ENCODE measurements at regions not wholly inside any gene's neighbourhood (a gene's known extent, or its start where the extent isn't known, plus 50 kb on each side); places are given as distances from the start of the nearest gene placed in this dataset.

DNA sequence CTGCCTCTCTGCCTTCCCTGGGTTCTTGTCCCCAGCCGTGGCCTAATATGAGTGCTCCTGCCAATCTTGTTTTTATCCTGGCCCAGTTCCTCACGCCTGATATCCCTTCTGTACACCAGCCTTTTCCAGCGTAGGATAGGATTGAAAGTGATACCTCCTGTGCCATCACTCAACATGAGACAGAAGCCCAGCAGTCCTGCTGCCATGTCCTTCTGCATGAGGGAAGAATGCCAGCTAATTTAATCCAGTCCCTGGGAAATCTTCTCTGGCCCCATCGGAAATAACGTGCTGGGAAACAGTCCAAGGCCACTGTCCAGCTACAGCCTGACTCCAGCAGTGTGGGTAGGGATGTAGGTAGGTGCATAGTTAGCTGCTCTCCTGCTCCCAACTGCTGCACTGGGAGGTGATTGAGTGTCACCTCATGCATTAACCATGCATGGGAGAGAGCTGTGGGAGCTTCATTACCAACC, 92.0 kb upstream of the TPM1 start:
- no peak for DNase-seq (ENCODE audit: low read depth)

DNA sequence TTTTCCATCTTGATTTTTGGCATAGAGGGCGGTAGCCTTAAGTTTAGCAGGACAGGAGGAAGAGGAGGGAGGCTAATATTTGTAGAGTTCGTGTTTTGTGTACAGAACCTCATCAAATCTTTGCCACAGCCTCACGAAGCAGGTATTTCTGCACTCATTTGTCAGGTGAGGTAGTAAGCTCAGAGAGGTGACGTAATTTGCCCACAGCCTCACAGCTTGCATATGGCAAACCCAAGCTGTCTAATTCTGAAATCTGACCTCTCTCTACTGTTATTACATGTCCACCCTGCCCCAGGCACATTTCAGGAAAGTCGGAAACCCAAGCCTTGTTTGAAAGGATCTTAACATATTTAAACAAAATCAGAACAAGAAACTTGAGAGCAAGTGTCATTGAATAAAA, 91.1 kb upstream of the TPM1 start:
- DNase-seq (ENCODE audit: low read depth) = no peak

DNA sequence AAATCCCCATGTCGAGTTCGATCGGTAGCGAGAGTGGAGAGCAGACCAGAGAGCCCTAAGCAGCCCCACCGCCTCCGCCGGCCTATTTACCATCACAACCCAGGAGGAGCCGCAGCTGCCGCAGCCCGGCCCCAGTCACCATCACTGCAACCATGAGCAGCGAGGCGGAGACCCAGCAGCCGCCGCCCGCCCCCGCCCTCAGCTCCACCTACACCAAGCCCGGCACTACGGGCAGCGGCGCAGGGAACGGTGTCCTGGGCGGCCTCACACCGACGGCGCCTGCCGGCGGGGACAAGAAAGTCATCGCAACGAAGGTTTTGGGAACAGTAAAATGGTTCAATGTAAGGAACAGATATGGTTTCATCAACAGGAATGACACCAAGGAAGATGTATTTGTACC, 89.5 kb upstream of the TPM1 start:
- no peak for DNase-seq (ENCODE audit: low read depth)

DNA sequence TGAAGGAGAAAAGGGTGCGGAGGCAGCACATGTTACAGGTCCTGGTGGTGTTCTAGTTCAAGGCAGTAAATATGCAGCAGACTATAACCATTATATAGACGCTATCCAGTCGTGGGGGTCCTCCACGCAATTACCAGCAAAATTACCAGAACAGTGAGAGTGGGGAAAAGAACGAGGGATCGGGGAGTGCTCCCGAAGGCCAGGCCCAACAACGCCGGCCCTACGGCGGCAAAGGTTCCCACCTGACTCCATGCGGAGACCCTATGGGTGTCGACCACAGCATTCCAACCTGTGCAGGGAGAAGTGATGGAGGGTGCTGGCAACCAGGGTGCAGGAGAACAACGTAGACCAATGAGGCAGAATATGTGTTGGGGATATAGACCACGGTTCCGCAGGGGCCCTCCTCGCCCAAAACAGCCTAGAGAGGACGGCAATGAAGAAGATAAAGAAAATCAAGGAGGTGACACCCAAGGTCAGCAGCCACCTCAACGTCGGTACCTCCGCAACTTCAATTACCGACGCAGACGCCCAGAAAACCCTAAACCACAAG, 89.0 kb upstream of the TPM1 start:
- DNase-seq (ENCODE audit: low read depth) = no peak

DNA sequence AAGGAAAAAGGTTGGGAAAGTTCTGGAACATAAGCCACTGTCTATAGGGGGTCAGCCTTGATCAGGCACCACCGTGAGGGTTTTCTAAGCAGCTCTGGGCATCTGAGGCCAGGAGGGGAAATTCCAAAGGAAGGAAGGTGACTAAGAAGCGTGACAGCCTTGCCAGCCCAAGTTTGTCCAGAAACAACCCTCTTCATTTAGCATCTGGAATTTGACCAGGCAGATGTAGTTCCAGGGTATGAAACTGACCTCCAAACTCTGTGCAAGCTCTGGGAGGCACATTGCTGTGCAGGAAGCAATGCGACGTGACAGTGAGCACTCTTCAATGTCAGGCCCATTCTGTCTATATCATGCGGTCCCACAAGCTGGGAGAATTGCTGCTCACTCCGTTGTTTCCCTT, 85.4 kb upstream of the TPM1 start:
- no peak for DNase-seq (ENCODE audit: low read depth)

DNA sequence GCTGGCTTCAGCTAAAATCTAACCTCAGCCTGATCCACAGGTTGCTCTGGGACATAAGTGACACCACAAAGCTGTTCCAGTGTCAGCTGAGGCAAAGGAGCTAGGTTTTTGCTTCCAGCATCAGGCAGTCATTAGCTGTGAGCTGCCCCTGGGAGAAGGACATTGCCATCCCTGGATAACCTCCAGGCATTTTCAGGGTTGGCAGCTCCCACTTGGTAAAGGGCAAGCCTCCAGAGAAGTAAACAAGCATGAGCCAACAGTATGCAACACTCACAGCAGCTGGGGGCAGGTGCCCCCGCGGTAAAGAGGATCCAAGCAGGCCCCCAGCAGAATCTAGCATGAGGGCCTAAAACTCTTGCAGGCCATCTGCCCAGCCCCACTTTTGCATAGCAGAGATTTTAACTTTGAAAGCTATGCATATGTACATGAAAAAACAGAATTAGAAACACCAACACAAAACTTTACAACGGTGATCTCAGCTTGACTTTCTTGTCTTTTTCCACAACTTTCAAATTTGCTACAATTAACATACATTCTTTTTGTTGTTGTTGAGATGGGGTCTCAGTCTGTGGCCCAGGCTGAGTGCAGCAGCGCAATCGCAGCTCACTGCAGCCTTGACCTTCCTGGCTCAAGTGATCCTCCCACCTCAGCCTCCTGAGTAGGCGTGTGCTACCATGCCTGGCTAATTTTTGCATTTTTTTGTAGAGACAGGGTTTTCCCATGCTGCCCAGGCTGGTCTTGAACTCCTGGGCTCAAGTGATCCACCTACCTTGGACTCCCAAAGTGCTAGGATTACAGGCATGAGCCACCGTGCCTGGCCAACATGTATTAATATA, 83.8 kb upstream of the TPM1 start:
- DNase-seq (ENCODE audit: low read depth) = no peak

DNA sequence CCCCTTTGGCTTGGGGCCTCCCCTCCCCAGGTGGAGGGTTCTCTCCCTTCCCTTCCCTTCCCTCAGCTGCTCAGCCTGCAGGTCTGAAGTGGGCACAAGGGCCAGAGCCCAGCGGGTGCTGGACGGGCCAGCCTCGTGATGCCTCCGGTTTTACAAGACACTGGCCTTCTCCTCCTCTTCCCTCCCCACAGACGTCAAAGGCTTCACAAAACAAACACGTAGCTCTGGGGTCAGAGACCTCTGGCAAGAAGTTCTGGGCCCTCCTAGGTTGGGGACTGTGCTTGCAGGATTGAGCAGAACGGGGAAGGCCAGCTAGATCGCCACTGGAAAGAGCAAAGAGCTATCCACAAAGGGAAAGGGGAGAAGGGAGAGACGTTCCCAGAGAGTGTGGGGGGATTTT, 81.4 kb upstream of the TPM1 start:
- DNase-seq (ENCODE audit: low read depth) = no peak

DNA sequence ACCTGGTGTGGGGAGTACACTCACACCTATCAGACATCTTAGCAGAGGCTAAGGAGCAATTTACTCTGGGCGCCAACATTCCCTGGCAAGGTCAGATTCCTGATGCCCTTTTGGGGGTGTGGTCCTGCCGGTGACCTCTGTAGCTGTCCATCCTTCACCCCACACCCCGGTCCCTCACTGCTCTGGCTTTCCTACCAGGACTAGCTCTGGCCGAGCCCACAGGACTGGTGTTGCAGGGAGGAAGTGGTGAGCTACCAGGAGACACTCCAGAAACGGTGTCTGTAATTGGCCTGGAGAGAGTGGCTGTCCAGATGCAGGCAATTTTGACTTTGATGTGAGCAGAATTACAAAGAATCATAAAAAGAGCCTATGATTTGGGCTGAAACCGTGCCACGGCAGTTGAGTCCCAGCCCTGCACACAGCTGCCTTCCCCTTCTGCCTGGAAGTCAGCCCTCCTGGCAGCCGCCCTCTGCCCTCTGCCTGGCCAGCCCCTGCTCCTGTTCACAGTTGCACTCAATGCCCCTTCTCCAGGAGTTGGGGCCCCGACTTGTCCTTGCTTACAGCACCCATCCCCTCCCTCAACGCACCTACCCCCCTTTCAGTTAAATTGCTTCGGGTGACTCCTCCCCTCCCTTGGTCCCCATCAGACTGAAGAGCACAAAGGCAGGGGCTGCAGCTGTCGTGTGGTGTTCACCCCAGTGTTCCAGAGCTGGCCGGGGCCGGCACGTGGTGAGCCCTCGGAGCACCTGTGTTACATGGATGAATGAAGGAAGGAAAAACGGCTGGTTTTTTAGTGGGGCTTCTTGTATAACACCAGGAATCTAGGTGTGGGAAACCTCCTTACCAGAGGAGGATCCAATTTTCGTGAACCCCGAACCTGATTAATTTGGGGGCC, 80.2 kb upstream of the TPM1 start:
- no peak for DNase-seq (ENCODE audit: low read depth)

DNA sequence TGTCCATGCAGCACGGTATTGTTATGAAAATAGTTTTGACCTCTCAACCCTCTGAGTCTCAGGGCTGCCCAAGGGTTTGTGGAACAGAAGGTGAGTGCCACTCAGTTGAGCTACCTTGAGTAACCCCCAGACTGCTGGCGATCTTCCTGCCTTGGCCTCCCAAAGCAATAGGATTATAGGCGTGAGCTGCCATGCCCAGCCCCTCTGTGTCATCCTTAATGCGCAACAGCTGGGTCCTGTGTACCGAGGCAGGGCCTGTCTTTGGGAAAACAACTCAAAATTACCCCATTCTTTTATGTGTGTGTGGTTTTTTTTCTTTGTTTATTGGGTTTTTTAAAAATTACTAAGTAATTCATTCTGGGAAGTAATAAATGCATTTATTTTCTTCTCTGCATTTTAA, 78.3 kb upstream of the TPM1 start:
- DNase-seq (ENCODE audit: low read depth) = no peak

DNA sequence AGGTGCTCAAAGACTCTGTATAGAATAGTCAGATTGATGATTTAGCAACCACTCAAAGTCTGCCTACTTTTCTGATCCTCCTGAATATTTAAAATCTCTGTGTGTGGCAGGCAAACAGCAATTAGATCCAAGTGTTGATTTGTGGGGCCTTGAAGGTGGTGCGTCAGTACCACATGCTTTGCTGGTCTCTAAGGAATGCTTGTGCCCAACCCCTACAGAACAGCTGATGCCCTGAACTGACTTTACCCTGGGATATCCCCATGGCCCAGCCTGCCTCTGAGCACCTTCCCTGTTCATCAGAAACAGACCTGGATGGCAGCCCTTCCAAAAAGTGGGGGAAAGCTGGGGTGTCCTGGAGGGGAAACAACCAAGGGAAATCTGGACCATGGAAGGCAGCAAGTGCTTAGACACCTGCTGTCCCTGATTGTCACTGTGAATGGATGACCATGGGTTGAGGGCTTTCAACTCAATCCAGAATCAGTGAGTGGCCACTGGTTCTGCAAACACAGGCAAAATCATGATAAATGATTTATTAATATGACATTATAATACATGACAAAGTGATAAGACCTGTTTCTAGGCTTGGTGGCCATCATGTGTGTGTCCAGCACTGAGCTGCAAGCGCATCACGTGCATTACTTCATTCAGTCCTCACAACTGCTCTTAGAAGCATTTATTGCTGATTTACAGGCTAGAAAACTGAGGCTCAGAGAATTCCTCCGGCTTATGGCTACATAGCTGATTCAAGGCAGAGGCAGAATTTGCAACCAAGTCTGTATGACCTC, 76.1 kb upstream of the TPM1 start:
- no peak for DNase-seq (ENCODE audit: low read depth)

DNA sequence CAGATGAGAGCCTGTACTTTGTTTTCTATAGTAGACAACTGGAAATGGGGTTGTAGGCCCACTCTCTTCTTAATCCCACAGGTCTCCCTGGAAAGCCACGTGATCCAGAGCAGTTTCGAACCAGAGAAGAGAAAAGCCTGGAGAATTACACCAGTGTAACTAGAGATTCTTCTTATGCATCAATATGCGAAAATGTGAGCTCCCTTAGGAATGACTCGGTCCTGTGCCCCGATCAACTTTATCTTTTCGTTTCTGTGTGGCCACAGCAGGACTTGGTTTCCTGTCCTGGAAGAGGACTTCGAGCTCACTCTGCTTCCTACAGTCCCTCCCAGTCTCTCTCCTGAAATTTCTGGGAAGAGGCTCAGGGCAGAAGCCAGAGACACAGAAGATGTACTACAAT, 73.8 kb upstream of the TPM1 start:
- no peak for DNase-seq (ENCODE audit: low read depth)

DNA sequence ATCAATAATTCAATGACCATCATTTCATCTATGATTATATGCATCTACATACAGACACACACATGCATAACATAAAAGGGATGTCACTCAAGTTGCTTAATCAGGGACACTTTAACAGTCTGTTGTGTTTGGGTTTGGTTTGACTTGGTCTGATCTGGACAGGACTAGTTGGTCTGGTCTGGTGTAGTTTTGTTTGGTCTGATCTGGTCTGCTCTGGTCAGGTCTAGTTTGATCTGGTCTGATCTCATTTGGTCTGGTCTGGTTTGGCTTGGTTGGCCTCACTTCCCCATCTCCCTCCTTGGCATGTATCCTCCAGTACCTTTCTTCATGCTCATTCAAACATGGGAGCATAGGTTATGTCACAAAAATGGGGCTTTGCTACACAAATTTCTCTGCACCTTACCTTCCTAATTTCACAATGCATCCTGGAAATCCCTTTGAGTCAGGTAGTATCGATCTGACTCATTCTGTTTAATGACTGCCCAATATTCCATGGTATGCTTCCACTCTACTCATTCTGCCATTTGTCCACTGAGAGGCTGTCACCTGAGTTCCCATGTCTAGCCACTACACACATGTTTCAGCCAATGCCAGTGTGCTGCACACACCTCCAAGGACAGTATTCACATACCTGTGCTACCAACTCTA, 73.0 kb upstream of the TPM1 start:
- DNase-seq (ENCODE audit: low read depth) = no peak

DNA sequence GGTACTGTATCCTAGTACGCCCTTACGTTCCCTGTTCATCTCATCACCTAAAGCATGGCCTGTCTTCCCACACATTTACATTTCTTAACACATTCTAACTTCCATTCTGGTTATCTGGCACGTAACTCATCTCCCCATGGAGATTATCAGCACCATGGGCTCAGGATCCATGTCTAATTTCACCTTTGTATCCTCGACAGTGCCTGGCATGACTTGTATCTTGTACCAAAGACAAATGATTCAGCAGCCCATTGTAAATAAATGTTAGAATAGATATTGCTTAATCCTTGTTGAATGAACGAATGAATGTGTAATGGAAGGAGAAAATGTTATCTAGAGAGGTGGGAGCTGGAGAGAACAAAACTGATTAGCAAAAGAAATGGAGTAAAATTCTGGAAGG, 69.7 kb upstream of the TPM1 start:
- DNase-seq (ENCODE audit: low read depth) = no peak

DNA sequence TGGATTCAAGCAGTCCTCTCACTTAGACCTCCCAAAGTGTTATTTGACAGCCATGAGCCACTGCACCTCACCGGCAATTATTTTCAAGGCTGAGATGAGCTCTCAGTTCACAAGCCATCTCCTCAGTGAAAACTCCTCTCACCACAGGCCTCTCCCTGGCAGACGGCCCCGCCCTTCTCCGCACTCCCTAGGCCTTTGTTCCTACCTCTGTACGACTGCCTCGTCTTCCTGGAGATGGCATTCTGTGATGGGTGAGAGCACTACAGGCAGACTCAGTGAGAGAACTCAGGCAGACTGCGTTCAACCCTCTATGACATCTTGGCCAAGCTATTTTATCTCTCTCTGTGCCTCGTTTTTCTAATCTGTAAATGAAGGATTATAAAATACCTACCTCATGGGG, 67.0 kb upstream of the TPM1 start:
- DNase-seq (ENCODE audit: low read depth) = no peak

DNA sequence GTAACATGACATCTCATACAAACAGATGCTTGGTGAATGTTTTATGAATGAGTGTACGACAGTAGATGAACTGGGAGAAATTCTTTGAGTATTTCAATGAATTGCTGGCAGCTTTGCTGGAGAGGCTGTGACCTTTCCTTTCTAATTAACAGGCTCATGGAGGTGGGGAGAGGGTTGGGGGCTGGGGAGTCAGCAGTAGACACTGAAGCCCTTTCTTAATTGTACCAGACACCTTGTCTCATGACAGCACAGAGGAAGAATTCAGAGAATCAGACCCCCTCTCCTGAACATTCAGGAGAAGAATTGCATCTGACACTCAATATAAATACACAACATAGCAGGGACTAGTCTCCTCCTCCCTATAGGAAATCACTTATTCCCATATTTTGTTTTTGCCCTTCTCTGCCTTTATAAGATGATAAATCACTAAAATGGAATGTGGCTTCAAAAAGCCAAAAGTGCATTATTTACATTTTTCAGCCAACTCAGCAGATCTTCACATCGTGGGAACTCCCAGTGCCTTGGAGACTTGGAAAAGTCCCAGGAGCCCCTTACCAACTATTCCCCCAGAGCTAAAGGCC, 66.2 kb upstream of the TPM1 start:
- DNase-seq (ENCODE audit: low read depth) = no peak

DNA sequence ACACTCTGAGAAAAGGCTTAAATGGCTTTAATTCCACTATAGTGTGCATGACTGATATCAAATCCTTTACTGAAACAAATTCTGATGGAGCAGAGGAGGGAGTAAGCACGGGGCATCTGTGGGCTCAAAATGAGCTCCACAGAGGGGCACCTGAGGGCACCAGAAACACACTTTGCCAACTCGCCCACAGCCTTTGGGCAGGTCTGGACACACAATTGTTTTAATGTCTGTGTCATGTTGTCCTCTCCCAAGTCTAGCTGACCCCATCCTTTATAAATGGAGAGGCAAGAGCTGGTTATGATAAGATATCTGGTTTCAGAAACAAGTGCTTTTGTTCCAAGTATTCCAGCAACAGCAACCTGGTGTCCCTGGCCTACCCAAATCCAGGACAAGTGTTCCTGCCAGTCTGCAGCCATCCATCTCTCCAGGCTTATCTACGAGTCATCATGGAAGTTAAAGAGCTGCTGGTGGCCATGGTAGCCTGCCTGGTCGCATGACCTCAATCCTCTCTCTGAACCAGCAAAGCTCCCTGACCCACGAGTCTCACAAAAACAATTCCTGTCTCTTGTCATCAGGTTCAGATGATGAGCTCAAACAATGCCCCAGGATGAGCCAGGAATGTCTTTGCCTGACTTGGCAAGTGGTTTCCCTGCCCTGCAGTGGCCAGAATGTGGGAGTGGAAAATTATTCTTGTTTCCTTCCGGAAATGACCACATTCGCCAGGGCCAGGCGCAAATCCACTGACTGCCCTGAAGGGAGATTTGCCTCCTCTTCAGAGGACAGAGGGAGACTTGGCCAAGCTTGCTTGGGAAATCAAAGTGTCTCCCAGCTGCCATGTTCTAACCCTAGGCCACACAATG, 64.4 kb upstream of the TPM1 start:
- peak; percentile 14 for DNase-seq (ENCODE audit: low read depth)

DNA sequence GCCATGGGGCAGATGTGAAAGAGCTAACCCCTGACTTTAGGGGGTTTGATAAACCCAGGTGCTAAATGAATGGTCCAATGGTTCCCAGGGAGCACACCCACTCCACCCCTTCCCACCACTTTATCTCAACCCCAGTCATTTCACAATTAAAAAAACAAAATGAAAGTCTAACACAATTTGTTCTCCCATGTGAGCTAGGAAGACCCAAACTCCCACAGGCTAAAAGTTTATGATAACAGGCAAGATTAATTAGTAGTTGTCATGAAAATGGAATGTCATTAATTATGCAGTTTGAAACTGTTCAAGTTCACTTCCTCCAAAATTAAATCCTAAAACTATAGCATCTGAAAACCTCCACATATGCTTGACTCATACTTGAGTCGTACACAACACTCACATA, 63.3 kb upstream of the TPM1 start:
- DNase-seq (ENCODE audit: low read depth) = no peak

DNA sequence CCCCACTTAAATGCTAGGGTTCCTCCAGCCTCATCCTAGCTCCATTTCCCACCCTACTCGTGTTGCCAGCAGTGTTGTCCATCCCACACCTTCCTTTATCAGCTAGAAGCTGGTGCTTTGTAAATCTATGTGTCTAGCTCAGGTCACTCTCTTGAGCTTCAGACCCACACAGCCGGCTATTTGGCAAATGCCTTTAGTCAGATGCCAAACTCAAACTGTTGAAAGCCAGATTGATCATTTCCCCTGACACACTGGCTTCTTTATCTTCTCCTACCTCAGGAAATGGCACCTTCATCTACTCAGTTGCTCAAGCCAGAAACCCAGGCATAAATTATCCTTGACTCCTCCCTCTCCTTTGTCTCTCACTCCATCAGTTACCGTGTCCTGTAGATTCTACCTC, 61.5 kb upstream of the TPM1 start:
- DNase-seq (ENCODE audit: low read depth) = no peak

DNA sequence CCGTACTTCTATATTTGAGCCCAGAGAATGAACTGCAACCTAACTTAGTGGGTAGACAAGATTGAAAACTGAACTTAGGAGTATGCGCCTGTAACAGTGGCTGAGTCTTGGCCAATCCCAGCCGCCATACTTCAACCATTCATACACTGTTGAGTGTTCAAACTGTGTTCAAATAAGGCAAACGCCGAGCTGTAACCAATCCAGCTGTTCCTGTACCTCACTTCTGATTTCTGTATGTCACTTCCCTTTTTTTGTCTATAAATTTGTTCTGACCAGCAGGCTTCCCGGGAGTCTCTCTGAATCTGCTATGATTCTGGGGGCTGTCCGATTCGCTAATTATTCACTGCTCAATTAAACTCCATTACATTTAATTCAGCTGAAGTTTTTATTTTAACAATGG, 58.6 kb upstream of the TPM1 start:
- no peak for DNase-seq (ENCODE audit: low read depth)

DNA sequence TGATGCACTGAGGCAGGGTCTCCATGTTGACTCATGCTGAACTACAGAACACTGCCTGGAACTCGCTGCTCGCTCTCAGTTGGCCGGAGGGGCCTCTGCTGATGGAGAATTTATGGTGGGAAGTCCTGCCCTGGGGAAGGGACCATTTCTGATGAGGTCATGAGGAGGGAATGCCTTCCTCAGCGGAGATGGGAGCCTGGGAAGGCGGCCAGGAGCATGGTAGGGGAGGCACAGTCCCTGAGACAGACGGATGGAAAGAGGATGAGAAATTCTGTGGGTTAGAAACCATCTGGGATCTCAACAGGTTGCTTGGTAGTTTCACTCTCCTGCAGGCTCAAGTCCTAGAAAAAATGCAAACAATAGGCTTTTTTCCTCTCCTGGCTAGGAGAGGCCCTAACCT, 56.8 kb upstream of the TPM1 start:
- DNase-seq (ENCODE audit: low read depth) = no peak

All from stromal cell of bone marrow (primary cell).